ENCODE measurements at regions not wholly inside any gene's neighbourhood (a gene's known extent, or its start where the extent isn't known, plus 50 kb on each side); places are given as distances from the start of the nearest gene placed in this dataset.
"Not testable (repeated sequence)": the region's sequence is repeated elsewhere in the genome, so short reads cannot be mapped to it uniquely, and the experiment has no call there.

DNA sequence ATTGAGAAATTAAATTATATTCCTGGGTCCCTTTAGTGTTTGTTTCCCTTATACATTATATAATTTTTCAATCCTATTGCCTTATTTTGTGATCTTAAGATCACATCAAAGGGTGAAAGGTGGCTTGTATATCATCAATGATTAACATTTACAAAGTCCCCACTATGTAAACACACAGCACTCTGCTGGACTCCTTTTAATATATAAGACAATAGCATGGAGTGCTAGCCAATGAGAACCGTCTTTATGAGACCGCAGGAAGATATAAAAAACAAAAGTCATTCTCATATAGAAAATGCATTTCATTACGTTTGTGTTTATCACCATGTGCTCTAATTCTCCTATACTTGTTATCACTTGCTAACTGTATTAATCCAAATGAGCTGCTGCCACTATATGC lies 108.5 kb downstream of the HOXA1 start:
- no peak for DNase-seq (ENCODE audit: low read depth)
- no peak for TF ChIP-seq CTCF (IDR thresholded peaks at IDR 0.05; ENCODE audit: insufficient read depth, low read depth, low read length, missing control alignments)
- H3K4me3 ChIP-seq (ENCODE audit: low read length), result no peak overlapping the region

GRCh38 chr7:26978146-26978545 lies 113.8 kb upstream of the SKAP2 start:
- TF ChIP-seq CTCF (IDR thresholded peaks at IDR 0.05; ENCODE audit: insufficient read depth, low read depth, low read length, missing control alignments), result no peak
- H3K4me3 ChIP-seq (ENCODE audit: low read length), result no peak overlapping the region
- no peak for DNase-seq (ENCODE audit: low read depth)

GRCh38 chr7:26976840-26977239 lies 112.5 kb upstream of the SKAP2 start:
- DNase-seq (ENCODE audit: low read depth), result no peak
- TF ChIP-seq CTCF (IDR thresholded peaks at IDR 0.05; ENCODE audit: insufficient read depth, low read depth, low read length, missing control alignments), result no peak
- H3K4me3 ChIP-seq (ENCODE audit: low read length), result no peak overlapping the region

GRCh38 chr7:26971924-26972323 lies 107.5 kb upstream of the SKAP2 start:
- not testable (repeated sequence) for H3K4me3 ChIP-seq (ENCODE audit: low read length); DNase-seq (ENCODE audit: low read depth)

- no peak for TF ChIP-seq CTCF (IDR thresholded peaks at IDR 0.05; ENCODE audit: insufficient read depth, low read depth, low read length, missing control alignments)
- no peak for DNase-seq (ENCODE audit: low read depth)
- no peak overlapping the region for H3K4me3 ChIP-seq (ENCODE audit: low read length)
Measured at GRCh38 chr7:26965724-26966123, 101.3 kb upstream of the SKAP2 start.

GRCh38 chr7:26964156-26964808 lies 99.9 kb upstream of the SKAP2 start:
- TF ChIP-seq CTCF (IDR thresholded peaks at IDR 0.05; ENCODE audit: insufficient read depth, low read depth, low read length, missing control alignments), result no peak
- no peak overlapping the region for H3K4me3 ChIP-seq (ENCODE audit: low read length)
- DNase-seq (ENCODE audit: low read depth), result no peak

DNA sequence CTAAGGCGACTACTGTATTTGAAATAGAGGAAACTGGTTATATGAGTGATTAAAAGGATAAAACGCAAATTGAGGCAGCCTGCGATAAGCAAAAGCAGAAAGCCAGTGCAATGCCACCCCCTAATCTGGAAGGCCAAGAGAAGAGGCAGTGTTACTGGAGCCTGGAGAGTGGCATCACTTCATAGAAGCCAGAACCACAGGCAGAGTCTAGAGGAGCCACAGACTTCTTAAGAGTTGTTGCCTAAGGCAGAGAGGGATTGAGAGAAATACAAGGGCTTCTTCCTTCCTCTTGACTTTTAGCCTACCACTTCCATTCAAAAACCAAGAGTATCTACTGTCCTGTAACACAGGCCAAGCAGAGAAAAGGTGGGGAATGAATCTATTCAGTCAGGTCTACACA lies 94.9 kb upstream of the SKAP2 start:
- DNase-seq (ENCODE audit: low read depth), result no peak
- H3K4me3 ChIP-seq (ENCODE audit: low read length), result no peak overlapping the region
- TF ChIP-seq CTCF (IDR thresholded peaks at IDR 0.05; ENCODE audit: insufficient read depth, low read depth, low read length, missing control alignments), result no peak

Measured in epithelial cell of esophagus (primary cell).